HepG2 (cell line): ENCODE measurements at regions not wholly inside any gene's neighbourhood (a gene's known extent, or its start where the extent isn't known, plus 50 kb on each side); places are given as distances from the start of the nearest gene placed in this dataset.

Experiments used
- AKAP8 ChIP-seq: sonication (generic); formaldehyde crosslinking; IDR thresholded peaks from 2 replicates; pipeline ENCODE4 v1.5.1; 2020; ENCODE audit warnings: mild to moderate bottlenecking, missing genetic modification reagents
- ASH2L ChIP-seq: fragments of 300-600, 200-600 bp; sonication (generic); IDR thresholded peaks from 2 replicates; pipeline ENCODE4 v1.7.0; 2017; ENCODE audit warnings: low read depth, mild to moderate bottlenecking, moderate library complexity, mixed read lengths, low read length; ENCODE audit not compliant: insufficient read length
- CENPX ChIP-seq: sonication (generic); formaldehyde crosslinking; IDR thresholded peaks from 2 replicates; pipeline ENCODE4 v1.9.0; 2021; ENCODE audit warnings: mild to moderate bottlenecking, missing genetic modification reagents, moderate library complexity
- GTF2F1 ChIP-seq: fragments of 150-350 bp; IDR thresholded peaks from 2 replicates; pipeline ENCODE4 v1.6.1; 2014; ENCODE audit warnings: low read length
- NFE2L2 ChIP-seq: fragments of 150-350 bp; IDR thresholded peaks from 2 replicates; pipeline ENCODE4 v1.6.1; 2014; ENCODE audit warnings: low read length
- PTBP1 ChIP-seq: fragments of 200-400 bp; formaldehyde crosslinking; IDR thresholded peaks from 2 replicates; pipeline ENCODE4 v1.6.1; 2018; ENCODE audit warnings: low read length, low read depth; ENCODE audit not compliant: poor library complexity, severe bottlenecking
- SAP130 ChIP-seq: IDR thresholded peaks from 2 replicates; pipeline ENCODE4 v1.6.1; 2016; ENCODE audit warnings: low read depth
- SP1 ChIP-seq, 2 experiments: fragments of 450-650 bp in 1 of 2; sonication (generic) in 1 of 2; formaldehyde crosslinking in 1 of 2; IDR thresholded peaks; 2 replicates each; pipeline versions ENCODE4 v1.4.0 to v1.6.1; 2016 to 2020; ENCODE audit warnings: missing genetic modification reagents in 1 of 2
- U2AF1 ChIP-seq: fragments of 200-400 bp; formaldehyde crosslinking; optimal IDR thresholded peaks from 2 replicates; pipeline ENCODE3; 2017; ENCODE audit warnings: mild to moderate bottlenecking, low read depth, low read length
- ZFY ChIP-seq: sonication (generic); formaldehyde crosslinking; IDR thresholded peaks from 2 replicates; pipeline ENCODE4 v1.4.0; 2020; ENCODE audit warnings: missing genetic modification reagents
- ZNF318 ChIP-seq: sonication (generic); formaldehyde crosslinking; IDR thresholded peaks from 2 replicates; pipeline ENCODE4 v1.4.0; 2020; ENCODE audit warnings: mild to moderate bottlenecking, missing genetic modification reagents
- ZNF552 ChIP-seq: sonication (generic); formaldehyde crosslinking; IDR thresholded peaks from 2 replicates; pipeline ENCODE4 v1.9.0; 2022; ENCODE audit warnings: missing genetic modification reagents, mild to moderate bottlenecking, borderline replicate concordance
- ZNF703 ChIP-seq: sonication (generic); formaldehyde crosslinking; IDR thresholded peaks from 2 replicates; pipeline ENCODE4 v1.5.1; 2020; ENCODE audit warnings: missing genetic modification reagents, mild to moderate bottlenecking, moderate library complexity, borderline replicate concordance
- TF ChIP-seq, protein P1 (sequence below): sonication (generic); formaldehyde crosslinking; conservative IDR thresholded peaks from 2 replicates; pipeline ENCODE4 v1.5.0; 2020; ENCODE audit warnings: missing genetic modification reagents
- TF ChIP-seq, protein P2 (sequence below): sonication (generic); formaldehyde crosslinking; conservative IDR thresholded peaks from 2 replicates; pipeline ENCODE4 v1.4.0; 2020; ENCODE audit warnings: missing genetic modification reagents

GRCh38 chr12:98126637-98127335 lies 388.6 kb upstream of the TMPO start (continued):
- TF ChIP-seq, protein P1, sequence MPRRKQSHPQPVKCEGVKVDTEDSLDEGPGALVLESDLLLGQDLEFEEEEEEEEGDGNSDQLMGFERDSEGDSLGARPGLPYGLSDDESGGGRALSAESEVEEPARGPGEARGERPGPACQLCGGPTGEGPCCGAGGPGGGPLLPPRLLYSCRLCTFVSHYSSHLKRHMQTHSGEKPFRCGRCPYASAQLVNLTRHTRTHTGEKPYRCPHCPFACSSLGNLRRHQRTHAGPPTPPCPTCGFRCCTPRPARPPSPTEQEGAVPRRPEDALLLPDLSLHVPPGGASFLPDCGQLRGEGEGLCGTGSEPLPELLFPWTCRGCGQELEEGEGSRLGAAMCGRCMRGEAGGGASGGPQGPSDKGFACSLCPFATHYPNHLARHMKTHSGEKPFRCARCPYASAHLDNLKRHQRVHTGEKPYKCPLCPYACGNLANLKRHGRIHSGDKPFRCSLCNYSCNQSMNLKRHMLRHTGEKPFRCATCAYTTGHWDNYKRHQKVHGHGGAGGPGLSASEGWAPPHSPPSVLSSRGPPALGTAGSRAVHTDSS (CRISPR knock-in tag): no peak
- TF ChIP-seq, protein P2, sequence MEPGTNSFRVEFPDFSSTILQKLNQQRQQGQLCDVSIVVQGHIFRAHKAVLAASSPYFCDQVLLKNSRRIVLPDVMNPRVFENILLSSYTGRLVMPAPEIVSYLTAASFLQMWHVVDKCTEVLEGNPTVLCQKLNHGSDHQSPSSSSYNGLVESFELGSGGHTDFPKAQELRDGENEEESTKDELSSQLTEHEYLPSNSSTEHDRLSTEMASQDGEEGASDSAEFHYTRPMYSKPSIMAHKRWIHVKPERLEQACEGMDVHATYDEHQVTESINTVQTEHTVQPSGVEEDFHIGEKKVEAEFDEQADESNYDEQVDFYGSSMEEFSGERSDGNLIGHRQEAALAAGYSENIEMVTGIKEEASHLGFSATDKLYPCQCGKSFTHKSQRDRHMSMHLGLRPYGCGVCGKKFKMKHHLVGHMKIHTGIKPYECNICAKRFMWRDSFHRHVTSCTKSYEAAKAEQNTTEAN (CRISPR knock-in tag): no peak
- TF ChIP-seq NFE2L2 (no peak), ZNF703 (no peak), ZFY (CRISPR knock-in tag) (no peak), ASH2L (no peak), SP1 (IDR thresholded peaks at IDR 0.05) (no peak), SP1 (CRISPR knock-in tag; IDR thresholded peaks at IDR 0.05) (no peak), ZNF552 (CRISPR knock-in tag) (no peak), AKAP8 (CRISPR knock-in tag) (no peak), U2AF1 (no peak), PTBP1 (no peak), SAP130 (CRISPR knock-in tag) (0 out of 2 replicates have a peak, but pooled peaks have one; percentile 18), ZNF318 (no peak), GTF2F1 (no peak), CENPX (CRISPR knock-in tag) (no peak)
